HG03135 (cell line): ENCODE measurements at regions not wholly inside any gene's neighbourhood (a gene's known extent, or its start where the extent isn't known, plus 50 kb on each side); places are given as distances from the start of the nearest gene placed in this dataset.
"Not testable (repeated sequence)": the region's sequence is repeated elsewhere in the genome, so short reads cannot be mapped to it uniquely, and the experiment has no call there.

ENCODE experiments used
- ATAC-seq: cut with Tn5 transposase; IDR thresholded peaks from one replicate; pipeline ENCODE4 v1.9.1; 2021; ENCODE audit warnings: mild to moderate bottlenecking, moderate library complexity; ENCODE audit not compliant: unreplicated experiment

DNA sequence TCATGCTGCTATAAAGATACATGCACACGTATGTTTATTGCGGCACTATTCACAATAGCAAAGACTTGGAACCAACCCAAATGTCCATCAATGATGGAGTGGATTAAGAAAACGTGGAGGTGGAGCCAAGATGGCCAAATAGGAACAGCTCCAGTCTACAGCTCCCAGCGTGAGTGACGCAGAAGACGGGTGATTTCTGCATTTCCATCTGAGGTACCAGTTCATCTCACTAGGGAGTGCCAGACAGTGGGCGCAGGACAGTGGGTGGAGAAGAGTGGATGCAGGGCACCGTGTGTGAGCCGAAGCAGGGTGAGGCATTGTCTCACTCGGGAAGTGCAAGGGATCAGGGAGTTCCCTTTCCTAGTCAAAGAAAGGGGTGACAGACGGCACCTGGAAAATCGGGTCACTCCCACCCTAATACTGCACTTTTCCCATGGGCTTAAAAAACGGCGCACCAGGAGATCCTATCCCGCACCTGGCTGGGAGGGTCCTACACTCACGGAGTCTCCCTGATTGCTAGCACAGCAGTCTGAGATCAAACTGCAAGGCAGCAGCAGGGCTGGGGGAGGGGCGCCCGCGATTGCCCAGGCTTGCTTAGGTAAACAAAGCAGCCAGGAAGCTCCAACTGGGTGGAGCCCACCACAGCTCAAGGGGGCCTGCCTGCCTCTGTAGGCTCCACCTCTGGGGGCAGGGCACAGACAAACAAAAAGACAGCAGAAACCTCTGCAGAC is 435.5 kb upstream of the PIK3R1 start:
- not testable (repeated sequence) for ATAC-seq

GRCh38 chr5:67774786-67775185 is 440.8 kb upstream of the PIK3R1 start:
- no peak for ATAC-seq

DNA sequence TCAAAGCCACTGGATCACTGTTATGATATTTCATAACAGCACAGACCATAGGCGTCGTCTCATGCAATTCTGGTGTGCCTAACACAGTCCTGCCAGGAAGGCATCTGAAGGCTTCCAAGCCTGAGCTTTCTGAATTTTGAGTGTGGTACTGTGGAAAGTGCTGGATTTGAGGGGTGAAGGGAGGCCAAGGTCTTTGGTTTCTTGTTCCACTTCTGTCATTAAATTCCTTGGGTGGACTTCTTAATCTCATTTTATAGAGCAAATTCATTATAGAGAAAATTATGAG is 441.3 kb upstream of the PIK3R1 start:
- ATAC-seq, result no peak

- ATAC-seq, result no peak
These were observed 441.9 kb upstream of the PIK3R1 start for GRCh38 chr5:67773411-67774266.

DNA sequence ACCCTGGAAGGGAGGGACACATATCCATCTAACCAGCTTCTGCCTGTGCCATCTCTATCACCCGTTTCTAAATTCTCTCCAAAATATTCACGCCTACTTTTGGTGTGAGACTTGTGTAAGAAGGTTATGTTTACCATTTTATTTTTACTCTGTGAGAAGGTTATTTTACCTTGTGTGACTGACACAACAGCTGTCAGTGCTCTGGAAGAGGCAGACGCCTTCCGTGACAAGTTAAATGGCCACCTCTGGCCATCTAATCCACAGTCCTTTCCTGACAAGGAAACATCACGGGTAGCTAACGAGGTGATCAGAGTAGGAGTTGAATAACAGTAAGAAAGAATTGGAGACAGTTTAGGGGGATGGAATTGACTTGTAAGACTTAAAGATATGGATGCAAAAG is 443.8 kb upstream of the PIK3R1 start:
- no peak for ATAC-seq

GRCh38 chr5:67771221-67771620 is 444.3 kb upstream of the PIK3R1 start:
- no peak for ATAC-seq

DNA sequence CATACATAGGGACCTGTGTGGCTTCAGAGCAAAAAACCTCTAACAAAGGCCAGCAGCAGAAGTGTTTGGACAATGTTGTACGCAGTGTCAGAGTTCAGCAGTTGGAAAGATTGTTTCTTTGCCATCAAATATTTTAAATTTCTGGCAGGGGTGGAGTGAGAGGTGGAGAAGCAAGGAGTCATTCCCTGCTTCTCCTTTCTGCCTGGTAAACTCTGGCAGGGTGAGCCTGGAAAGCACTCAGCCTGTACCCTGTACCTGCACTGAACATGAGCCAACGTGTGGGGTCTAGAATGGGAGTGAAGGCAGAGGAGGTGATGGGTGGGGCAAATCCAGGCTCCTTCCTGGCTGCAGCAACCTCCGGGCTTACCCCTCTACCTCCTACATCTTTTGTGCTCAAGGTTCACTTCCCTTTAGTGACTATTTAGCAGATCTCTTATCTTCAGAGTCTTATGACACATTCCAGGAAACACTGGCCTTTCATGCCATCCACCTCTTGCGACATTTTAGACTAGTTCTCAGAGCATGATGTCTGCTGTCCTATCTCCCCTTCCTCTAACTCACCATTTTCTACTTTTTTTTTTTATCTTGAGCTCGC is 445.0 kb upstream of the PIK3R1 start:
- ATAC-seq, result no peak

DNA sequence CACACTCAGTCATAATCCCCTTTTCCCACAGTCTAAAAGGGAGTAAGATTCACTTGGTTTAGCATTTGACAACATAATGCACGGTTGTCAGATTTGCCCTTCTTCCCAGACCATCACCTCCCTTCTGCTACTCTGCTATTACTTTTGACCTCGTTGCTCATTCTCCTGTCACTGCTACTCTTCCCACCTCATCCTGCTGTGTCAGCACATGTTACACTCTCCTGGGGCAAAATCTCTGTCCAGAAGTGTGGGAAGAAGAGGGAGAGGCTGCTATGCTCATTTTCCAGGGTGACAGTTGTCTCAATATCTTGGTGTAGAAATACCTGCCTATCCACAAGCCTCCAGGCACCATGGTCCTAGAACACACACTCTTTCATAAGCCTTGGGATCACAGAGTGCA is 449.9 kb upstream of the PIK3R1 start:
- no peak for ATAC-seq

DNA sequence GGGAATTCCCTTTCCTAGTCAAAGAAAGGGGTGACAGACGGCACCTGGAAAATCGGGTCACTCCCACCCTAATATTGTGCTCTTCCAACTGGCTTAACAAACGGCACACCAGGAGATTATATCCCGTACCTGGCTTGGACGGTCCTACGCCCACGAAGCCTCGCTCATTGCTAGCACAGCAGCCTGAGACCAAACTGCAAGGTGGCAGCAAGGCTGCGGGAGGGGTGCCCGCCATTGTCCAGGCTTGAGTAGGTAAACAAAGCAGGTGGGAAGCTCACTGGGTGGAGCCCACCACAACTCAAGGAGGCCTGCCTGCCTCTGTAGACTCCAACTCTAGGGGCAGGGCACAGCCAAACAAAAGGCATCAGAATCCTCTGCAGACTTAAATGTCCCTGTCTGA is 457.8 kb upstream of the PIK3R1 start:
- ATAC-seq, result not testable (repeated sequence)

- ATAC-seq, result no peak
These were observed 463.2 kb upstream of the PIK3R1 start for GRCh38 chr5:67752357-67752708.

GRCh38 chr5:67748165-67748690 is 467.3 kb upstream of the PIK3R1 start:
- no peak for ATAC-seq

DNA sequence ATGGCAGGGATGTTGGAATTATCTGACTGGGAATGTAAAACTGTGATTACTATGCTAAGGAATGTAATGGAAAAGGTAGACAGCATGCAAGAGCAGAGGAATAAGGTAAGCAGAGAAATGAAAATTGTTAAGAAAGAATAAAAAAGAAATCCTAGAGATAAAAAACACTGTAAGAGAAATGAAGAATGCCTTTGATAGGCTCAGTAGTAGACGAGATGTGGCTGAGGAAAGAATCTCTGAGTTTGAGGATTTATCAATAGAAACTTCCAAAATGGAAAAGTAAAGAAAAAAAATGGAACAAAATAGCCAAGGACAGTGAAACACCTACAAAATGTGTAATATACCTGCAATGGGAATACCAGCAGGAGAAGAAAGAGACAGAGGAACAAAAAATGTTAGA is 468.5 kb upstream of the PIK3R1 start:
- ATAC-seq, result no peak

DNA sequence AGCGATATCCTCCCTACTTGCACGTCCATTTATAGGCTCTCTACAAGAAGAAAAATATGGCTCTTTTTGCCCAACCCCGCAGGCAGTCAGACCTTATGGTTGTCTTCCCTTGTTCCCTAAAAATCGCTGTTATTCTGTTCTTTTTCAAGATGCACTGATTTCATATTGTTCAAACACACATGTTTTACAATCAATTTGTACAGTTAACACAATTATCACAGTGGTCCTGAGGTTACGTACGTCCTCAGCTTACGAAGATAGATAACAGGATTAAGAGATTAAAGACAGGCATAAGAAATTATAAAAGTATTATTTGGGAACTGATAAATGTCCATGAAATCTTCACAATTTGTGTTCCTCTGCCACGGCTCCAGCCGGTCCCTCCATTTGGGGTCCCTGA is 468.9 kb upstream of the PIK3R1 start:
- not testable (repeated sequence) for ATAC-seq

DNA sequence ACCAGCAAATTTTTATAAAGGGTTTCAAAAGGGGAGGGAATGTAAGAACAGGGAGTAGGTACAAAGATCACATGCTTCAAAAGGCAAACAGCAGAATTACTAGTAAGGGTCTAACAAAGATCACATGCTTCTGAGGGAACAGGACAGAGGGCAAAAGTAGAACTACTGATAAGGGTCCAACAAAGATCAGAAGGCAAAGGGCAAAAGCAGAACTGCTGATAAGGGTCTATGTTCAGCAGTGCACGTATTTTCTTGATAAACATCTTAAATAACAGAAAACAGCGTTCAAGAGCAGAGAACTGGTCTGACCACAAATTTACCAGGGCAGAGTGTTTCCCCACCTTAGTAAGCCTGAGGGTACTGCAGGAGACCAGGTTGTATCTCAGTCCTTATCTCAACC is 469.5 kb upstream of the PIK3R1 start:
- no peak for ATAC-seq

- no peak for ATAC-seq
These were observed 482.6 kb upstream of the PIK3R1 start for GRCh38 chr5:67732921-67733320.

GRCh38 chr5:67732471-67732870 is 483.1 kb upstream of the PIK3R1 start:
- ATAC-seq, result no peak

DNA sequence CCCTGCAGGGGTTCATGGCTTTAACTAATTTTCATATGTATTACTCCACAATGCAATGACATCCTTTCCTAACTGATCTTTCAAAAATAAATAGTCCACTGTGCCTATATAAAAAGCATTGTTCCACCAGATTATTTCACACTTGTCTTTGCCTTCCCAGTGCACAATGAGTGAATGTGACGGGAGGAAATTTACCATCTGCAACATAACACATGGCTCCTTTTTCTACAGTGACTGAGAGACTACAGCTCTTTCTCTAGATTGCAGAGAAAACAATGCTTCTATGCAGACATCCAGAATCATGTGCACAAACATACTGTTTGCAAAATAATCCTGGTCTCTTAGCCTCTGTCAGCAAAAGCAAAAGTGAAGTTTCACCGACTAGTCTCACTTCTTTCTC is 483.7 kb upstream of the PIK3R1 start:
- ATAC-seq, result no peak

DNA sequence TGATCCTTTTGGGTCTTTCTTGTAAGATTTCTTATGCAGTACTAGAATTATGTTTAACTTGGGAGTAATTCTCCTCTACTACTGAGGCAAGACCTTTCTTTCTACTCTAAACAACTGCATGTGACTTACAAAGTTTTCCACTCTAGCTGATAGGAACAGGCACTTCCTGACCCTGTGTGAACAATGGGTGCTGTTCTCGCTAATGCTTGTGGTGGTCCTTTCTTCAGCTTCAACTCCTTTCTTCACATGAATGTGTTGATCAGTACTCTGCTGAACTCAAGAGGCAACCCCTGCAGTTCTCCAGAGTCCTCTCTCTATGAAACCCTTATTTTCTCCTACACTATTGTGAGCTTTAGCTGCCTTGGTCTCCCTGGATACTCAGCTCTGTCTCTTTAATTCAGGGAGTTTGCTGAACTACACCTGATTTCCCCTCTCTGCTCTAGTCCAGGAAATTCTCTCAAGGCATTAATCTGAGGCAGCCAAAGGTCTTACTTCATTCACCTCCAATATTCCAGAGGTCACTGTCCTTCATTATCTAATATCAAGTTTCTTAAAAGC is 484.6 kb upstream of the PIK3R1 start:
- ATAC-seq, result no peak

GRCh38 chr5:67728326-67728890 is 487.1 kb upstream of the PIK3R1 start:
- ATAC-seq, result no peak

- no peak for ATAC-seq
These were observed 490.0 kb upstream of the PIK3R1 start for GRCh38 chr5:67725604-67726003.

- ATAC-seq, result no peak
These were observed 491.0 kb upstream of the PIK3R1 start for GRCh38 chr5:67724412-67725135.
